ENCODE measurements at regions not wholly inside any gene's neighbourhood (a gene's known extent, or its start where the extent isn't known, plus 50 kb on each side); places are given as distances from the start of the nearest gene placed in this dataset.

DNA sequence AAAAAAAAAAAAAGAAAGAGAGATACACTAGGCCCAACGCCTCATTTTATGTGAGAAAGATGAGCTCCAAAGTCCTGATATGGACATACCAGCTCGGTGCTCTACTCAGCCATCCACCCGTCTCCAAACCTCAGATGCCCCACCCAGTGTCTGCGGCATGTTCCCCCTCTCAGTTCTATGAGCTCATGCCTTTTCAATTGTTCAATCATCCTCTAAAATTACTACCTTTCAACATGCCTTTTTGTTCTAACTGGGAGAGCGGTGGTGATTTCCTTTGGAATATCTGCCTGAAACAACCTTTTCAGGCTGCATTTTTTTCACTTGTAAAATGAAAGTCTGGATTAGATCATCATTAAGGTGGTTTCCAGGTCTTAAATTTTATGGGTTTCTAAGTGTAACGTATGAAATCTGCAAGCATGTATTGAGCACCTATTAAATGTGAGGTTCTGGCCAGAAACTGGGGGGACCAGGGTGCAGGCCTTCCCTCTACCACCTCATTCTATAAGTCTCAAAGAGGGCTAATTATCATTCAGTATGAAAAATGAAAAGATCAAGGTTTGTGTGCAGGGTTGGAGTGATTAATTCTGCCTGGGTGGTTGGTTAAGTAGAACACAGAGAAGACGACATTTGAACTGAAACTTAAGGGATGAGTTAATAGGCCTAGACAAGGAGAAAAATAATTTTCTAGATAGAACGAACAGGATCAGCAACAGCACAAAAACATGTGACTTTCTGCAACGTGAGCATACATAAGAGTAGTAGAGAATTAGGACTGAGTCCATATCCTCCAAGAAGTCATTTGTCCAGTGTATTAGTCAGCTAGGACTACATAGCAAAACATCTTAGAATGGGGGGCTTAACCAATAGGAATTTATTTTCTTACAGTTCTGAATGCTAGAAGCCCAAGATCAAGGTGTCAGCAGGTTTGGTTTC is 87.4 kb upstream of the GLS start:
- H3K4me1 ChIP-seq, result peaks cover 36% of the 10 kb centered on the region
- no peak overlapping the region for H3K4me3 ChIP-seq
- CTCF ChIA-PET, result interaction anchor here (0.5 to 4.2 kb wide), 4 partner anchors 8 to 1149 kb away, joined by 3 to 24 read pairs (median 8); no protein-coding TSS in a partner anchor
- no peak for DNase-seq (ENCODE audit: low read depth in 1 of 2, low spot score in 1 of 2)
- TF ChIP-seq RARB (CRISPR knock-in tag; IDR thresholded peaks at IDR 0.05) (no peak), HEYL (CRISPR knock-in tag; IDR thresholded peaks at IDR 0.05) (no peak), RAD21 (conservative IDR thresholded peaks at IDR 0.05 in 1 of 2, IDR thresholded peaks at IDR 0.05 in 1 of 2) (no peak), PBX3 (IDR thresholded peaks at IDR 0.05) (no peak), RNF2 (IDR thresholded peaks at IDR 0.05; ENCODE audit: borderline replicate concordance, low read depth) (no peak), MAFK (IDR thresholded peaks at IDR 0.05; ENCODE audit: partially characterized antibody) (no peak)
- TF ChIP-seq, protein P1, sequence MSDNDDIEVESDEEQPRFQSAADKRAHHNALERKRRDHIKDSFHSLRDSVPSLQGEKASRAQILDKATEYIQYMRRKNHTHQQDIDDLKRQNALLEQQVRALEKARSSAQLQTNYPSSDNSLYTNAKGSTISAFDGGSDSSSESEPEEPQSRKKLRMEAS (IDR thresholded peaks at IDR 0.05), result no peak
- POLR2A ChIA-PET, result no interaction called here
- no peak for FAIRE-seq
- no peak overlapping the region for H3K4me2 ChIP-seq
- H3K9me3 ChIP-seq, result no peaks in the 10 kb centered on the region
- no peak overlapping the region for H3K27ac ChIP-seq
- 91% methylated on average over 9 of the region's 9 CpGs for WGBS (ENCODE audit: missing lambda C conversion rate)
- no peak for ATAC-seq

- Histone ChIP-seq H3K4me2 (no peak overlapping the region), H3K4me1 (peaks cover 29% of the 10 kb centered on the region), H3K27ac (peak overlapping the region in 1 of 2 experiments; percentile 41; a peak in 2 of 6 replicates), H3K9me3 (no peaks in the 10 kb centered on the region), H3K4me3 (no peak overlapping the region)
- ChIA-PET CTCF (interaction anchor here (1.8 to 4.2 kb wide), 2 partner anchors 10 to 11 kb away, joined by 7 to 24 read pairs; no protein-coding TSS in a partner anchor), POLR2A (no interaction called here)
- FAIRE-seq (no peak), DNase-seq (ENCODE audit: low read depth in 1 of 2, low spot score in 1 of 2) (no peak), ATAC-seq (no peak; a peak in 1 of 6 replicates)
- no peak for TF ChIP-seq FOXS1 (CRISPR knock-in tag; IDR thresholded peaks at IDR 0.05)
- 57% methylated on average over 6 of the region's 6 CpGs for WGBS (ENCODE audit: missing lambda C conversion rate)
These were observed 86.2 kb upstream of the GLS start for GRCh38 chr2:190794377-190794776.

DNA sequence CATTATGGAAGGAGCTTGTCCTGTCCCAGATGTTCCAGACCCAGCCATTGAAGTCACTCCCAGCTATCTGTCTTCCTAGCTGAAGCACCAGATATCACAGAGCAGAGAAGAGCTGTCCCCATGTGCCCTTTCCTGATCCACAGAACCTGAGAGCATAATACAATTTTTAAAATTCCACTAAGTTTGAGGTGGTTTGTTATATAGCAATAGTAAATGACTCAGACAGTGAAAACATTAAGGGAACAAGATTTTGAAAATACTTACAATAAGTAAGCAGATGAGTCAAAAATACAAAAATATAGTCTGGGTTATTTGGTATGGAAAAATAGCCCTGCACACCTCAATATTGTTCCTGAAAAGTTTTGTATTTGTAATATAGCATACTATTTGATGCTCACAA is 85.8 kb upstream of the GLS start:
- TF ChIP-seq JUN (IDR thresholded peaks at IDR 0.05) (no peak), KDM5A (IDR thresholded peaks at IDR 0.05) (no peak)
- Histone ChIP-seq H3K27ac (peak overlapping the region in 1 of 2 experiments; percentile 41; a peak in 2 of 6 replicates), H3K9me3 (no peaks in the 10 kb centered on the region), H3K4me1 (peaks cover 25% of the 10 kb centered on the region), H3K4me3 (no peak overlapping the region), H3K4me2 (no peak overlapping the region)
- no peak for FAIRE-seq
- ATAC-seq, result 0 out of 6 replicates have a peak, but pooled peaks of 1 of the 2 experiments have one; percentile 17
- DNase-seq (ENCODE audit: low read depth in 1 of 2, low spot score in 1 of 2), result no peak
- POLR2A ChIA-PET, result no interaction called here
- CTCF ChIA-PET, result interaction anchor here (1.8 to 4.2 kb wide), 2 partner anchors 10 to 12 kb away, joined by 7 to 24 read pairs; no protein-coding TSS in a partner anchor

GRCh38 chr2:190795686-190796085 is 84.9 kb upstream of the GLS start:
- peaks cover 23% of the 10 kb centered on the region for H3K4me1 ChIP-seq
- ChIA-PET POLR2A (no interaction called here), CTCF (interaction anchor here (0.7 to 4.2 kb wide), 3 partner anchors 9 to 1965 kb away, joined by 3 to 24 read pairs (median 7); no protein-coding TSS in a partner anchor)

More at GRCh38 chr2:190795686-190796085, 84.9 kb upstream of the GLS start:
- Histone ChIP-seq H3K4me2 (no peak overlapping the region), H3K4me3 (no peak overlapping the region), H3K9me3 (no peaks in the 10 kb centered on the region), H3K27ac (no peak overlapping the region)
- DNase-seq (ENCODE audit: low read depth in 1 of 2, low spot score in 1 of 2), result no peak
- ATAC-seq, result no peak
- no peak for FAIRE-seq
- no peak for TF ChIP-seq ELK1 (IDR thresholded peaks at IDR 0.05; ENCODE audit: low read depth, low read length)
